Kidney (tissue), 13 donors: ENCODE measurements at regions not wholly inside any gene's neighbourhood (a gene's known extent, or its start where the extent isn't known, plus 50 kb on each side); places are given as distances from the start of the nearest gene placed in this dataset.

Source experiments
- DNase-seq, 5 donors: peaks; one replicate each; pipeline ENCODE4 v3.0.0-alpha.2; 2013 to 2020
- FAIRE-seq: peaks from 2 replicates; lab custom pipeline; 2012; peaks lifted over from hg19 to GRCh38; lab: Jason Lieb, UNC
- H3K27ac ChIP-seq, 2 donors: one replicate each; pipeline ENCODE4 v1.7.0; 2013; ENCODE audit warnings: low read depth in 2 of 2, low read length in 2 of 2, inconsistent platforms in 1 of 2
- H3K27me3 ChIP-seq: one replicate; pipeline ENCODE4 v1.7.1; 2013; ENCODE audit warnings: low read length, inconsistent platforms; ENCODE audit not compliant: control insufficient read depth, insufficient read depth
- H3K36me3 ChIP-seq, 3 donors: one replicate each; pipeline versions ENCODE4 v1.7.0 to v1.7.1; 2013; ENCODE audit warnings: low read length in 3 of 3, control low read depth in 1 of 3, inconsistent platforms in 1 of 3; ENCODE audit not compliant: insufficient read depth in 3 of 3, control insufficient read depth in 2 of 3
- H3K4me1 ChIP-seq, 3 donors: one replicate each; pipeline versions ENCODE4 v1.7.0 to v1.7.1; 2013; ENCODE audit warnings: low read length in 3 of 3, inconsistent platforms in 1 of 3, low read depth in 1 of 3; ENCODE audit not compliant: control insufficient read depth in 2 of 3, insufficient read depth in 2 of 3
- H3K4me3 ChIP-seq, 3 donors: one replicate each; pipeline versions ENCODE4 v1.7.0 to v1.8.1; 2013; ENCODE audit warnings: low read length in 3 of 3, control low read depth in 1 of 3, inconsistent platforms in 1 of 3
- H3K9ac ChIP-seq, 3 donors: one replicate each; pipeline versions ENCODE4 v1.7.0 to v1.7.1; 2013; ENCODE audit warnings: low read length in 3 of 3, control low read depth in 1 of 3, inconsistent platforms in 1 of 3
- H3K9me3 ChIP-seq, 3 donors: one replicate each; pipeline versions ENCODE4 v1.7.0 to v1.7.1; 2013; ENCODE audit warnings: low read length in 3 of 3, control low read depth in 1 of 3, inconsistent platforms in 1 of 3; ENCODE audit not compliant: control insufficient read depth in 2 of 3, insufficient read depth in 1 of 3
- intact Hi-C: fragments of 100-400 bp; cut with DNase I; formaldehyde crosslinking; loops from one replicate; pipeline ENCODE4 v1.11.1; 2022
- TF ChIP-seq, protein P1 (sequence below): IDR thresholded peaks from 3 replicates; pipeline ENCODE4 v1.5.1; 2012; ENCODE audit warnings: mild to moderate bottlenecking, moderate library complexity, borderline replicate concordance; ENCODE audit not compliant: insufficient read depth; ENCODE audit errors: extremely low read depth
- donor health status: control.
- donor health status: control.
- donor health status: control.
- donor health status: control.
- donor health status: control.
- donor health status: DM: yes; HTN: yes; CAD: no.
- donor health status: Normal renal cell carcinoma (clear cell type).

DNA sequence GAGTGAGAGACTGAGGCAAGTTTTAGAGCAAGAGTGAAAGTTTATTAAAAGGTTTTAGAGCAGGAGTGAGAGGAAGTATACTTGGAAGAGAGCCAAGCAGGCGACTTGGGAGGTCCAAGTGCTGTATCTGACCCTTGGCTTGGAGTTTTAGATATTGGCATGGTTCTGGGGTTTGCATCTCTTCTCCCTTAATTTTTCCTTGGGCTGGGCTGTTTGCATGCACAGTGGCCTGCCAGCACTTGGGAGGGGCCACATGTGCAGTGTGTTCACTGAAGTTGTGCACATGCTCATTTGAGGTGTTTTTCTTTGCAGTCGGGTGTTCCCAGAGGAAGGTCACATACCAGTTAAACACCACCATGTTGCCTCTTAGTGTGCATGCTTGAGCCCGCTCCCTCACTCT is 464.1 kb downstream of the DMRT2 start:
- FAIRE-seq (no peak), DNase-seq (no peak)
- TF ChIP-seq, protein P1, sequence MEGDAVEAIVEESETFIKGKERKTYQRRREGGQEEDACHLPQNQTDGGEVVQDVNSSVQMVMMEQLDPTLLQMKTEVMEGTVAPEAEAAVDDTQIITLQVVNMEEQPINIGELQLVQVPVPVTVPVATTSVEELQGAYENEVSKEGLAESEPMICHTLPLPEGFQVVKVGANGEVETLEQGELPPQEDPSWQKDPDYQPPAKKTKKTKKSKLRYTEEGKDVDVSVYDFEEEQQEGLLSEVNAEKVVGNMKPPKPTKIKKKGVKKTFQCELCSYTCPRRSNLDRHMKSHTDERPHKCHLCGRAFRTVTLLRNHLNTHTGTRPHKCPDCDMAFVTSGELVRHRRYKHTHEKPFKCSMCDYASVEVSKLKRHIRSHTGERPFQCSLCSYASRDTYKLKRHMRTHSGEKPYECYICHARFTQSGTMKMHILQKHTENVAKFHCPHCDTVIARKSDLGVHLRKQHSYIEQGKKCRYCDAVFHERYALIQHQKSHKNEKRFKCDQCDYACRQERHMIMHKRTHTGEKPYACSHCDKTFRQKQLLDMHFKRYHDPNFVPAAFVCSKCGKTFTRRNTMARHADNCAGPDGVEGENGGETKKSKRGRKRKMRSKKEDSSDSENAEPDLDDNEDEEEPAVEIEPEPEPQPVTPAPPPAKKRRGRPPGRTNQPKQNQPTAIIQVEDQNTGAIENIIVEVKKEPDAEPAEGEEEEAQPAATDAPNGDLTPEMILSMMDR: no peak
- intact Hi-C loops: no loop called here
- Histone ChIP-seq H3K9me3 (no peaks in the 10 kb centered on the region), H3K36me3 (no peaks in the 10 kb centered on the region), H3K4me1 (no peaks in the 10 kb centered on the region), H3K27me3 (no peaks in the 10 kb centered on the region), H3K9ac (no peak overlapping the region), H3K27ac (no peak overlapping the region), H3K4me3 (no peak overlapping the region)

DNA sequence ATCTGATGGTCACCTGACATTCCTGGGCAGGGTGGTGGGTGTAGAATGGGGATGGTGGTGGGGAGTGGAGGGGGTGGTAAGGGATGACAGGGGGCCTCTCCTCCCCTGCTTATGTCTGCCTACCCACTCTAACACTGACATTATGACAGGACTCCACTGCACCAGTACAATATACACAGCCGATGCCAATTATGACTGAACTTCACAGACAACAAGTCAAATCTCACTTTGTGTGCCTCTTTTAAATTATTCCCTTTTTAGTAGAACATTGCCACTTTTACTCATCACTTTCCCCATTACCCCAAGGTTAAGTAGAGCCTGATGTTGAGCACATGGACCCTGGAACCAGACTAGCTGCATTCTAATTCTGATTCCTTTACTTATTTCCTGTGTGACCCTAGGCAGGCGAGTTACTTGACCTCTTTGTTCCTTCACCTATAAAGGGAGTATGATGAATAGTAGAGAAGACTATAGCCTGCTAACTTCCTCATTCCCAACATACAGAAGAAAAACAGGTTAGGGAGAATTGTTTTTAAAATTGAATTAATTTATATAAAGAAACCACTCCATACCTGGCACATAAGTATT is 464.7 kb downstream of the DMRT2 start:
- H3K27me3 ChIP-seq: no peaks in the 10 kb centered on the region
- TF ChIP-seq, protein P1: no peak
- H3K27ac ChIP-seq: no peak overlapping the region
- H3K4me3 ChIP-seq: no peak overlapping the region
- H3K36me3 ChIP-seq: no peaks in the 10 kb centered on the region
- H3K9ac ChIP-seq: no peak overlapping the region
- no peak for FAIRE-seq
- DNase-seq: no peak
- H3K9me3 ChIP-seq: no peaks in the 10 kb centered on the region
- intact Hi-C loops: no loop called here
- no peaks in the 10 kb centered on the region for H3K4me1 ChIP-seq

DNA sequence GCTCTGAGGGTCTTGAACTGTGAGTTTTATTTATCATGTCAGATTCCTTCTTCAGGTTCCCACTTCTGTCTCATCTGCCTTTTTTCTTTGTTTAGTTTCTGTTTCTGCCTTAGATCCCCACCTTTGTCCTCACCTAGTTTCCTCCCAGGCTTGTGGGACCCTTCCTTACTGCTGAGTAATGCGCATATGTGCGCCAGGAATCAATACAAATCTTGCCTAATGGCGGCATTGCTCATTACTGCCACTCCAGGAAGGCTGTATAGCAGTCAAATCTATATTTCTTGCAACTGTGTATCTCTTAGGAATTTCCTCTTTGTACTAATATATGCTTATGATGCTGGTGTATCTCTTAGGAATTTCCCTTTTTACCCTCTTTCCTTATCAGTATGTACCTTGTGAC is 465.4 kb downstream of the DMRT2 start:
- no peak for DNase-seq
- intact Hi-C loops: no loop called here
- Histone ChIP-seq H3K9me3 (no peaks in the 10 kb centered on the region), H3K4me1 (no peaks in the 10 kb centered on the region), H3K9ac (no peak overlapping the region), H3K27me3 (no peaks in the 10 kb centered on the region), H3K4me3 (no peak overlapping the region), H3K27ac (no peak overlapping the region), H3K36me3 (no peaks in the 10 kb centered on the region)
- FAIRE-seq: no peak
- TF ChIP-seq, protein P1: no peak

DNA sequence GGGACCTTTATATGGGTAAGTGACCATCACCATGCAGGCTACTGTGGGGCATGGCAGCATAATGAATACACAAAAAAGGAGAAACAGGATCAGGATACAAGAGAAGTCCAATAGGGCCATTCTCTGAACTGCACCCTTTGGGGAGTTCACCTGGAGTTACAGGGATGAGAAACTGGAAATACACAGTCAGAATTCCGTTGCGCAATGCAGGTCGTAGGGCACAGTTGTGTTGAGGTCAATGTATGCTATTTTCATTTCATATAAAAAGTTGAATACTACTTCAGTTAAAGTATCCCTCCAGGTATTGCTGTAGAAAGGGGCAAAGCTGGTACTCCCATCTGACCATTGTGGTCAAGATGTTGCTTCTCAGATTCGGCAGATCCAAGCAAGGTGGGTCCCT is 471.4 kb downstream of the DMRT2 start:
- no peak overlapping the region for H3K9ac ChIP-seq
- H3K9me3 ChIP-seq: no peaks in the 10 kb centered on the region
- no peaks in the 10 kb centered on the region for H3K4me1 ChIP-seq
- H3K36me3 ChIP-seq: no peaks in the 10 kb centered on the region
- no peak overlapping the region for H3K4me3 ChIP-seq
- no peak for FAIRE-seq
- no peaks in the 10 kb centered on the region for H3K27me3 ChIP-seq
- TF ChIP-seq, protein P1: no peak
- intact Hi-C loops: no loop called here
- no peak overlapping the region for H3K27ac ChIP-seq
- no peak for DNase-seq
